Calu3 (cell line): ENCODE measurements at regions not wholly inside any gene's neighbourhood (a gene's known extent, or its start where the extent isn't known, plus 50 kb on each side); places are given as distances from the start of the nearest gene placed in this dataset.

Experiments used
- BruUV-seq: library from RNA; stranded (reverse); fragments of 400-500 nt; replicated peaks from 2 replicates; lab custom pipeline; 2021; lab: Mats Ljungman, UMichigan
- CTCF ChIA-PET: fragments of 300-600 bp; sonication (Branson Sonifier 250); formaldehyde crosslinking; loops from one replicate; lab custom pipeline; 2022; ENCODE audit warnings: antibody characterized with exemption; lab: Charles Lee
- DNase-seq: peaks from one replicate; pipeline ENCODE4 v3.0.0; 2022
- H3K27ac Mint-ChIP-seq: one replicate; pipeline ENCODE4 v1.8.0; 2022; ENCODE audit warnings: mixed read lengths; ENCODE audit not compliant: unreplicated experiment
- H3K27me3 Mint-ChIP-seq: one replicate; pipeline ENCODE4 v1.8.0; 2022; ENCODE audit warnings: mixed read lengths; ENCODE audit not compliant: unreplicated experiment
- H3K36me3 Mint-ChIP-seq: one replicate; pipeline ENCODE4 v1.8.0; 2022; ENCODE audit warnings: mild to moderate bottlenecking, moderate library complexity, mixed read lengths; ENCODE audit not compliant: insufficient read depth, unreplicated experiment
- H3K4me1 Mint-ChIP-seq: one replicate; pipeline ENCODE4 v1.8.0; 2022; ENCODE audit warnings: mild to moderate bottlenecking, low read depth, mixed read lengths; ENCODE audit not compliant: unreplicated experiment
- H3K4me3 Mint-ChIP-seq: one replicate; pipeline ENCODE4 v1.8.0; 2022; ENCODE audit warnings: mild to moderate bottlenecking, low read depth, moderate library complexity, mixed read lengths; ENCODE audit not compliant: unreplicated experiment
- H3K9me3 Mint-ChIP-seq: one replicate; pipeline ENCODE4 v1.8.0; 2022; ENCODE audit warnings: low read depth, mixed read lengths; ENCODE audit not compliant: unreplicated experiment
- intact Hi-C: fragments of 100-400 bp; cut with micrococcal nuclease; formaldehyde crosslinking; loops from one replicate; pipeline ENCODE4 v1.10.0; 2022; ENCODE audit not compliant: unreplicated experiment
- TF ChIP-seq, protein P1 (sequence below): fragments of 200-600 bp; IDR thresholded peaks from one replicate; pipeline ENCODE4 v1.8.0; 2022; ENCODE audit warnings: antibody characterized with exemption; ENCODE audit not compliant: unreplicated experiment

- H3K4me1 Mint-ChIP-seq, result no peaks in the 10 kb centered on the region
Measured at GRCh38 chr22:44575381-44576268, 77.6 kb upstream of the RTL6 start.

GRCh38 chr22:44574640-44575380, 76.8 kb upstream of the RTL6 start:
- no peak overlapping the region for H3K27ac Mint-ChIP-seq
- CTCF ChIA-PET, result interaction anchor here (0.6 to 1.4 kb wide), 3 partner anchors 29 to 165 kb away, joined by 3 read pairs; no protein-coding TSS in a partner anchor

More at GRCh38 chr22:44575381-44576268, 77.6 kb upstream of the RTL6 start:
- DNase-seq, result no peak
- H3K27me3 Mint-ChIP-seq, result peaks cover 100% of the 10 kb centered on the region
- H3K36me3 Mint-ChIP-seq, result no peaks in the 10 kb centered on the region
- CTCF ChIA-PET, result interaction anchor here (0.6 kb wide), 1 partner anchor 596 kb away, joined by 6 read pairs; no protein-coding TSS in a partner anchor
- no TSS peak for BruUV-seq
- H3K9me3 Mint-ChIP-seq, result no peaks in the 10 kb centered on the region
- TF ChIP-seq, protein P1, sequence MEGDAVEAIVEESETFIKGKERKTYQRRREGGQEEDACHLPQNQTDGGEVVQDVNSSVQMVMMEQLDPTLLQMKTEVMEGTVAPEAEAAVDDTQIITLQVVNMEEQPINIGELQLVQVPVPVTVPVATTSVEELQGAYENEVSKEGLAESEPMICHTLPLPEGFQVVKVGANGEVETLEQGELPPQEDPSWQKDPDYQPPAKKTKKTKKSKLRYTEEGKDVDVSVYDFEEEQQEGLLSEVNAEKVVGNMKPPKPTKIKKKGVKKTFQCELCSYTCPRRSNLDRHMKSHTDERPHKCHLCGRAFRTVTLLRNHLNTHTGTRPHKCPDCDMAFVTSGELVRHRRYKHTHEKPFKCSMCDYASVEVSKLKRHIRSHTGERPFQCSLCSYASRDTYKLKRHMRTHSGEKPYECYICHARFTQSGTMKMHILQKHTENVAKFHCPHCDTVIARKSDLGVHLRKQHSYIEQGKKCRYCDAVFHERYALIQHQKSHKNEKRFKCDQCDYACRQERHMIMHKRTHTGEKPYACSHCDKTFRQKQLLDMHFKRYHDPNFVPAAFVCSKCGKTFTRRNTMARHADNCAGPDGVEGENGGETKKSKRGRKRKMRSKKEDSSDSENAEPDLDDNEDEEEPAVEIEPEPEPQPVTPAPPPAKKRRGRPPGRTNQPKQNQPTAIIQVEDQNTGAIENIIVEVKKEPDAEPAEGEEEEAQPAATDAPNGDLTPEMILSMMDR, result no peak
- H3K4me3 Mint-ChIP-seq, result no peak overlapping the region
- intact Hi-C loops, result no loop called here
- H3K27ac Mint-ChIP-seq, result no peak overlapping the region

GRCh38 chr22:44574057-44574639, 76.1 kb upstream of the RTL6 start:
- Mint-ChIP-seq H3K27me3 (peaks cover 100% of the 10 kb centered on the region), H3K4me1 (no peaks in the 10 kb centered on the region), H3K36me3 (no peaks in the 10 kb centered on the region), H3K9me3 (no peaks in the 10 kb centered on the region), H3K4me3 (no peak overlapping the region), H3K27ac (no peak overlapping the region)
- TF ChIP-seq, protein P1, result no peak
- BruUV-seq, result no TSS peak
- CTCF ChIA-PET, result interaction anchor here (0.6 to 1.4 kb wide), 3 partner anchors 28 to 166 kb away, joined by 3 read pairs; no protein-coding TSS in a partner anchor
- intact Hi-C loops, result no loop called here
- DNase-seq, result peak; percentile 28

More at GRCh38 chr22:44574640-44575380, 76.8 kb upstream of the RTL6 start:
- BruUV-seq, result no TSS peak
- intact Hi-C loops, result no loop called here
- Mint-ChIP-seq H3K36me3 (no peaks in the 10 kb centered on the region), H3K27me3 (peaks cover 100% of the 10 kb centered on the region), H3K4me1 (no peaks in the 10 kb centered on the region), H3K4me3 (no peak overlapping the region), H3K9me3 (no peaks in the 10 kb centered on the region)
- no peak for DNase-seq
- TF ChIP-seq, protein P1, result no peak

DNA sequence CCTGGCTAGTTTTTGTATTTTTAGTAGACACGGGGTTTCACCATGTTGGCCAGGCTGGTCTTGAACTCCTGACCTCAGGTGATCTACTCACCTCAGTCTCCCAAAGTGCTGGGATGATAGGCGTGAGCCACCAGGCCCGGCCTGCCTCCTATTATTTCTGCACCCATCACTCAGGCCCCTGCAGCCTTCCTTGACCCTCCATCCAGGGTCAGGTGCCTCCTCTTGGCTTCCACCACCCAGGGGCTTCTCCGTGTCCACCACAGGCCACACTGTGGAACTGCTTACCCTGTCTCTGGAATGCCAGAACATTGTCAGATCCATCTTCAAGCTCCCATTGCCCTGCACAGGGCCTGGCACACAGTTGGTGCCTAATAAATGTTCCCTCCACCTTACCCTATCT, 75.4 kb upstream of the RTL6 start:
- no peaks in the 10 kb centered on the region for H3K36me3 Mint-ChIP-seq
- H3K4me3 Mint-ChIP-seq, result no peak overlapping the region
- no peaks in the 10 kb centered on the region for H3K4me1 Mint-ChIP-seq
- CTCF ChIA-PET, result interaction anchor here (1.4 kb wide), 1 partner anchor 27 kb away, joined by 3 read pairs; no protein-coding TSS in a partner anchor
- intact Hi-C loops, result no loop called here
- TF ChIP-seq, protein P1, result no peak
- peaks cover 100% of the 10 kb centered on the region for H3K27me3 Mint-ChIP-seq
- no peaks in the 10 kb centered on the region for H3K9me3 Mint-ChIP-seq
- no peak for DNase-seq
- no TSS peak for BruUV-seq
- H3K27ac Mint-ChIP-seq, result no peak overlapping the region
